Right atrium auricular region (tissue), 2 donors: ENCODE measurements at regions not wholly inside any gene's neighbourhood (a gene's known extent, or its start where the extent isn't known, plus 50 kb on each side); places are given as distances from the start of the nearest gene placed in this dataset.

ENCODE experiments used
- DNase-seq: peaks from one replicate; pipeline ENCODE4 v3.0.0-alpha.2; 2019; ENCODE audit warnings: low spot score
- H3K27ac ChIP-seq, 2 donors: fragments of 200-600 bp; sonication (generic); 1 replicate in 1 of 2; 2 replicates in 1 of 2; pipeline ENCODE4 v1.5.1; 2016 to 2019
- H3K27me3 ChIP-seq, 2 donors: fragments of 200-600 bp; sonication (generic); one replicate each; pipeline versions ENCODE4 v1.5.1 to v1.6.0; 2017 to 2019
- H3K36me3 ChIP-seq: fragments of 200-600 bp; sonication (generic); one replicate; pipeline ENCODE4 v1.5.1; 2016
- H3K4me1 ChIP-seq, 2 donors: fragments of 200-600 bp; sonication (generic); one replicate each; pipeline versions ENCODE4 v1.5.1 to v1.6.0; 2017 to 2019
- H3K4me3 ChIP-seq, 2 donors: fragments of 200-600 bp; sonication (generic); 1 replicate in 1 of 2; 2 replicates in 1 of 2; pipeline ENCODE4 v1.5.1; 2017 to 2019; ENCODE audit warnings: mild to moderate bottlenecking in 1 of 2, moderate library complexity in 1 of 2
- H3K9me3 ChIP-seq, 2 donors: fragments of 200-600 bp; sonication (generic); one replicate each; pipeline ENCODE4 v1.5.1; 2019
- CTCF ChIP-seq, 2 donors: fragments of 200-600 bp; sonication (generic); IDR thresholded peaks; one replicate each; pipeline ENCODE4 v1.5.1; 2019; ENCODE audit warnings: antibody characterized with exemption in 2 of 2

- Histone ChIP-seq H3K9me3 (no peaks in the 10 kb centered on the region), H3K4me1 (peaks cover 0 to under 1% of the 10 kb centered on the region in 2 donors), H3K27ac (no peak overlapping the region), H3K36me3 (no peaks in the 10 kb centered on the region), H3K4me3 (no peak overlapping the region), H3K27me3 (no peaks in the 10 kb centered on the region)
- DNase-seq = no peak
- no peak for TF ChIP-seq CTCF (IDR thresholded peaks at IDR 0.05)
These were observed 188.1 kb upstream of the SEMA6D start for GRCh38 chr15:47529241-47529640.

DNA sequence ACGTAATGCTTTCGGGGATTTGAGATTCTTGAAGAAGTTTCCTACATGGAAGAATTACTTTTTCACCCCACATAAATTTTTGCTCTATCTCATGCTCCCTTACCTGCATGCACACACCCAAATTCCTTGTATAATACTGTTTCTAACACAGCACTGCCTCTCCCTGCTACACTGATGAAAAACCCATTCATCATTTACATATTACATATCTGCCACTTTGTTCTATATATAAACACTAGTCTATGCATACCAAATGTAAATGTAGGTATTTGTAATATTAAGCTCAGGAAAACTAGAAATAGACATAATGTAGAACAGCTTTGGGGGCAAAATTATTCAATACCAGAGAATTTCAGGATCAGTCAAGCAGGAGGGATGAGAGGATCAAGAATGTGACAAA, 182.6 kb upstream of the SEMA6D start:
- TF ChIP-seq CTCF (IDR thresholded peaks at IDR 0.05) = no peak
- no peaks in the 10 kb centered on the region for H3K9me3 ChIP-seq
- no peaks in the 10 kb centered on the region for H3K4me1 ChIP-seq
- no peaks in the 10 kb centered on the region for H3K36me3 ChIP-seq
- no peak overlapping the region for H3K27ac ChIP-seq
- DNase-seq = no peak
- H3K27me3 ChIP-seq = no peaks in the 10 kb centered on the region
- H3K4me3 ChIP-seq = no peak overlapping the region

GRCh38 chr15:47541562-47541961, 175.7 kb upstream of the SEMA6D start:
- H3K36me3 ChIP-seq = no peaks in the 10 kb centered on the region
- TF ChIP-seq CTCF (IDR thresholded peaks at IDR 0.05) = no peak
- H3K27me3 ChIP-seq = no peaks in the 10 kb centered on the region
- H3K4me3 ChIP-seq = no peak overlapping the region
- H3K27ac ChIP-seq = no peak overlapping the region
- DNase-seq = no peak
- no peaks in the 10 kb centered on the region for H3K9me3 ChIP-seq
- H3K4me1 ChIP-seq = peaks cover 0 to 5% of the 10 kb centered on the region in 2 donors

- DNase-seq = no peak
- Histone ChIP-seq H3K27me3 (no peaks in the 10 kb centered on the region), H3K27ac (no peak overlapping the region), H3K4me1 (peaks cover 0 to 5% of the 10 kb centered on the region in 2 donors), H3K9me3 (no peaks in the 10 kb centered on the region), H3K4me3 (no peak overlapping the region), H3K36me3 (no peaks in the 10 kb centered on the region)
- TF ChIP-seq CTCF (IDR thresholded peaks at IDR 0.05) = no peak
These were observed 174.9 kb upstream of the SEMA6D start for GRCh38 chr15:47542312-47542989.

DNA sequence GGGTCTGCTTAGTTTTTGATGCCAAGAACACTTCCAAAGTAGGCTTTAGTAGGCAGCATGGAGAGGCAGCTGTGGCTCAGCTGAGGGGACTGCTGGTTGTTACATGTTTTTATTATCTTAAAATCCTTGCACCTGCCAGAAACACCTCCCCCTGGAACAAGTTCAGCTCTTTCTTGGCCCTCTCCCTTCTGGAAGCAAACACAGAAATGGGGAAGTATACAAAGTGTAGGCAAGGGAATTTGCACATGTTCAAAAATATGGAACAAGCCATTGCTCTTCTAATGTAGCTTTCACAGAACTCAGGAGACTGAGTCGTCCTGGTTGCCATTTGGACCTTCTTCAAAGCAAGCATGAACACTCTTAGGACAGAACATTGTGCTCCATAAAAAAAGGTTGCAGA, 169.1 kb upstream of the SEMA6D start:
- no peaks in the 10 kb centered on the region for H3K9me3 ChIP-seq
- no peak for TF ChIP-seq CTCF (IDR thresholded peaks at IDR 0.05)
- H3K4me1 ChIP-seq = no peaks in the 10 kb centered on the region
- H3K27me3 ChIP-seq = no peaks in the 10 kb centered on the region
- H3K36me3 ChIP-seq = no peaks in the 10 kb centered on the region
- no peak overlapping the region for H3K4me3 ChIP-seq
- DNase-seq = no peak
- H3K27ac ChIP-seq = no peak overlapping the region

DNA sequence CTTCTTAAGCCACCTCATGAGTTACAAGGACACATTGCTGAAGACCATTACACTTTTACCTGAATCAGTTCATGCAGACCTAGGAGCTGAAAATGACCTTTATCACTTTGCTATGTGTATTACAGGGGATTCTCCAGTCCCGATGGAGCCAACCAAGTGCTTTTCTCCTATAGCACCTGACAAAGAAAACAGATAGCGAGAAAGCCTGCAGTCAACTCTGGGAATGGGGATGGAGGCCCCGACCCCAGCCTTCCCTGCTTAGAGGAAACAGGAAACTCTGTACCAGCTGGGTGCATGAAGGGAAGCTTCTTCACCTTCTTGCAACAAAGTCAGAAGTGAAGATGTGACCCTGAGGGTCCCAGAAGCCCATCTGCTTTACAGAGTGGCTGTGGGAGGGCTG, 168.3 kb upstream of the SEMA6D start:
- no peaks in the 10 kb centered on the region for H3K27me3 ChIP-seq
- DNase-seq = no peak
- no peak overlapping the region for H3K4me3 ChIP-seq
- no peak overlapping the region for H3K27ac ChIP-seq
- H3K36me3 ChIP-seq = no peaks in the 10 kb centered on the region
- H3K9me3 ChIP-seq = no peaks in the 10 kb centered on the region
- H3K4me1 ChIP-seq = no peaks in the 10 kb centered on the region
- TF ChIP-seq CTCF (IDR thresholded peaks at IDR 0.05) = no peak
